BLaER1 (cell line): ENCODE measurements at regions not wholly inside any gene's neighbourhood (a gene's known extent, or its start where the extent isn't known, plus 50 kb on each side); places are given as distances from the start of the nearest gene placed in this dataset.

ENCODE experiments used
- H3K27ac ChIP-seq: shearing (Covaris generic); formaldehyde crosslinking; 2 replicates; pipeline ENCODE4 v1.8.1; 2022
- H3K27me3 ChIP-seq: shearing (Covaris generic); formaldehyde crosslinking; 2 replicates; pipeline ENCODE4 v1.8.1; 2022
- H3K36me3 ChIP-seq: shearing (Covaris generic); formaldehyde crosslinking; 2 replicates; pipeline ENCODE4 v1.8.1; 2022
- H3K4me1 ChIP-seq: shearing (Covaris generic); formaldehyde crosslinking; 2 replicates; pipeline ENCODE4 v1.8.1; 2022
- H3K4me2 ChIP-seq: shearing (Covaris generic); formaldehyde crosslinking; 2 replicates; pipeline ENCODE4 v1.8.1; 2022
- H3K4me3 ChIP-seq: shearing (Covaris generic); formaldehyde crosslinking; 2 replicates; pipeline ENCODE4 v1.8.1; 2022
- H3K9ac ChIP-seq: shearing (Covaris generic); formaldehyde crosslinking; 2 replicates; pipeline ENCODE4 v1.8.1; 2022
- H3K9me3 ChIP-seq: shearing (Covaris generic); formaldehyde crosslinking; 2 replicates; pipeline ENCODE4 v1.8.1; 2022
- H4K20me1 ChIP-seq: shearing (Covaris generic); formaldehyde crosslinking; 2 replicates; pipeline ENCODE4 v1.8.1; 2022
- Cebpa-rat ChIP-seq: shearing (Covaris generic); IDR thresholded peaks from 2 replicates; pipeline ENCODE4 v1.8.1; 2022

DNA sequence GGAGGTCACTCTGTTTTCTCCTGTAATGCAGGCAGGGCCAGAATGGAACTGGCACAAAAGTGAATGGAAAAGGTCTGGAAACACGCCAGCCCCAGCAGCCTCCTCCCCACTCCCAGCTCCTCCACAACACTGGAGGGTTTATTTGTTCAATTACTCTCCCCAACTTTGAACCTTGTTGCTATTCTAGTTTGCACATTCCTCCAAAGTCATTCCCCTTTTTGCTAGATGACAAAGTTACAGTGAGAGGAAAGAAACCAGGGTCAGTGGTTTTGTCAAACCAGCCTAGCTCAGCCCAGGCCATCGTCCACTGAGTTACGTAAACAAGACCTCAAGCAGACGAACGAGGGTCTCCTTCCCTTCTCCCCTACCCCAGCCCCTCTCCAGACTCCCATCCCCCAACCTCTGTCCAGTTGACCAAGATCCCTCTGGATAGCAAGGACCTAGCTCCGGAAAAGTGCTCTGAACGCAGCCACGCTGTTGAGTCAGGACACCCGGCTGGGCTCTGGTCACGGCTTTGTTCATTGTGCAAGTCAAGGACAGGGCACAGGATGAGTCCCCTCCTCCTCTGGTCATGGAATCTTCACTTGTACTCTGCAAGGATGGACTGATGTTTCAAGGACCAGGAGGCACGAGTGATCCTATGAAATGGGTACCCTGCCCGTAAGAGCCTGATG lies 180.0 kb downstream of the USP12 start:
- H3K4me1 ChIP-seq = peaks cover 5% of the 10 kb centered on the region
- no peak overlapping the region for H3K27ac ChIP-seq
- no peak overlapping the region for H3K4me2 ChIP-seq
- H3K36me3 ChIP-seq = no peaks in the 10 kb centered on the region
- H3K9ac ChIP-seq = no peak overlapping the region
- TF ChIP-seq Cebpa-rat = no peak
- H4K20me1 ChIP-seq = peaks cover 10% of the 10 kb centered on the region; the same call in 1 of the 2 replicates
- no peaks in the 10 kb centered on the region for H3K9me3 ChIP-seq
- H3K27me3 ChIP-seq = peaks cover 28% of the 10 kb centered on the region
- no peak overlapping the region for H3K4me3 ChIP-seq

DNA sequence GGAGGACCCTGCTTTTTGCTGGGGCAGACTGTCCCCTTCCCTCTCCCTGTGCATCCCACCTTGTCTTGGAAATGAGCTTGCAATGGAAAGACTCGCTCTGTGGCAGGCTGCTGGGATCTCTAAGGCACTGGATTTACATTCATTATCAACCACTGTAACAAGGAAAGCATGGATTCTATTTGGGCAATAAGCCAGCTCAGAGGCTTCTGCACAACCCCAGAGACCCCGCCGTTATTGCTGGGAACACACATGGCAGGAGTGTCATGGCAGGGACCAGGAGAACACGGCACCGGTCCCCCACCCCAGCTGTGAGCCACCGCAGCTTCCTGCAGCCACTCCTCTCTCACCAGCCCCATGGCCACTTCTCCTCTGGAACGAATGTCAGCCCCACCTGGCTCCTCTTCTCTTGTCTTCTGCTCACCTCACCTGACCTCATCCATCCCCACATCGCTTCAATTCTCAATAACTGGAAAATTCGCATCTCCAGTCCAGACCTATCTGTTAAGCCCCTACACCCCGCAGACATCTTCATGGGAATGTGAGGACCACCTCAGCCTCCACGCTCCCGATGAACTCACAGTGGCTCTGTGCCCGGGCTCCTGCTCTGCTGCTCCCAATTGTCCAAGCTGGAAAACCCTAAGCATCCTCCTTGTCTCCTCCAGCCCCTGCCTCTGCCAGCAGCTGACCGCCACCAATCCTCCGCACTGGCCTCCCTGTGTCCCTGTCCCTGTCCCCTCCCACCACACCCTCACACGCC lies 181.5 kb downstream of the USP12 start:
- H3K9me3 ChIP-seq = no peaks in the 10 kb centered on the region
- H3K36me3 ChIP-seq = no peaks in the 10 kb centered on the region
- H3K27me3 ChIP-seq = peaks cover 17% of the 10 kb centered on the region
- no peak overlapping the region for H3K27ac ChIP-seq
- H3K4me2 ChIP-seq = no peak overlapping the region
- no peak overlapping the region for H3K4me3 ChIP-seq
- TF ChIP-seq Cebpa-rat = no peak
- no peak overlapping the region for H3K9ac ChIP-seq
- H3K4me1 ChIP-seq = no peaks in the 10 kb centered on the region
- peaks cover 10% of the 10 kb centered on the region; the same call in 1 of the 2 replicates for H4K20me1 ChIP-seq

DNA sequence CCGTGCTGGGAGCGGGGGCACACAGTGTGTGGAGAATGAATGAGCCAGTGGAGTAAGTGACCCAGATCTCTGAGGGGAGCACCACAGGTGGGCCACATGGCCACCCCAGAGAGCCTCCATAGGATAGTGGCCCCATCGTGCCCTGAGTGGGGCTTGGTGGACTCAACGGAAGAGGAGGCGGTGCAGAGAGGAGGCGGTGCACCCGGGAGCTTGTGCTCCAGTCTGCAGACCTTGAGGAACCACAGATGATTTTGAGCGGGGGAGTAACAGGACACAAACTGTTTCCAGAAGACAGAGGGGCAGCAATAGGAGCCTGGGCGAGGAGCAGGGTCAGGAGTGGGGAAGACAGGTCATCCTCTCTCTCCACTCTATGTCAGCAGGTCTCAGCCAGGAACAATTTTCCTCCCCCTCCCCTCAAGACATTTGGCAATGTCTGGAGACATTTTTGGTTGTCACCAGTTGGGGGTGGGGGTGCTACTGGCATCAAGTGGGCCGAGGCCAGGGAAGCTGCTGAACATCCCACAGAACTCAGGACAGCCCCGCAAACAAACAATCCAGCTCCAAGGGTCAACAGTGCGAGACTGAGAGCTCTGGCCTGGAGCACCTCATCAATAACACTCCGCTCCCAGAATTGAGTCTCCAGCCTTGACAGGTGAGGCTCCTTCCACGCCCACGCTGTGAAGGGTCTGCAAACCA lies 182.2 kb downstream of the USP12 start:
- no peaks in the 10 kb centered on the region for H3K9me3 ChIP-seq
- H3K4me3 ChIP-seq = no peak overlapping the region
- H3K9ac ChIP-seq = no peak overlapping the region
- no peak overlapping the region for H3K27ac ChIP-seq
- H3K4me1 ChIP-seq = no peaks in the 10 kb centered on the region
- no peak for TF ChIP-seq Cebpa-rat
- peaks cover 10% of the 10 kb centered on the region; the same call in 1 of the 2 replicates for H3K27me3 ChIP-seq
- H4K20me1 ChIP-seq = peaks cover 10% of the 10 kb centered on the region; the same call in 1 of the 2 replicates
- H3K4me2 ChIP-seq = no peak overlapping the region
- no peaks in the 10 kb centered on the region for H3K36me3 ChIP-seq

DNA sequence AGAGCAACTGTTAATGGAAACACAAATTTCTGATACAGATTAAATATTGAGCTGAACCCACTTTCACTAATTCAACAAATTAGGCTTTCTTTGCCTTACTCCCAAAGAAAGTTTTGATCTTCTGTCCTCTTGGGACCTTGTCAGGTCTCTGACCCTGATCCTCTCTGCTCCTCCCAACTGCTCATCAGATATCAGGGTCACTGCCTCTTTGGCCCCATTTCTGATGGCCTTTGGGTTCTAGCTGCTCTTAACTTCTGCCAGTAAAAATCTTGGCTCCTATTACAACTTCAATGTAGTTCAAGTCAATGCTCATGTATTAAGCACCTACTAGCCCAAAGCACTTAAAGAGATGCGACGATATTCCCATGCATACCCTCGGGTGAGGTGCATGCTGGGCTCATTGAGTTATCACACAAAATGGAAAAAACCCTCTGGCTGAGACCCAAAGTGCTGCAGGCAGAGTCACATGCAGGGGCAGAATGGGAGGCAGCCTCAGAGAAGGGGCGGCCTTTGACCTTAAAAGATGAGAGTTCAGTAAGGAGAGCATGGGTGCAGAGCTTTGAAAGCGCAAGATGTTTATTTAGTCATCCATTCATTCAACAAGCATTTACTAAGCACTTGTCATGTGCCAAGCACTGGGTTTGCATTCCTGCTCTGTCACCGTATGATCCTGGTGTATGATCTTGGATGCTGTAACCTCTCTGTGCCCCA lies 183.4 kb downstream of the USP12 start:
- Histone ChIP-seq H3K4me1 (peaks cover 3% of the 10 kb centered on the region; the same call in 1 of the 2 replicates), H3K9me3 (no peaks in the 10 kb centered on the region), H3K27me3 (no peaks in the 10 kb centered on the region), H3K4me2 (no peak overlapping the region), H4K20me1 (peaks cover 10% of the 10 kb centered on the region; the same call in 1 of the 2 replicates), H3K36me3 (no peaks in the 10 kb centered on the region), H3K4me3 (no peak overlapping the region), H3K9ac (no peak overlapping the region), H3K27ac (no peak overlapping the region)
- TF ChIP-seq Cebpa-rat = no peak

DNA sequence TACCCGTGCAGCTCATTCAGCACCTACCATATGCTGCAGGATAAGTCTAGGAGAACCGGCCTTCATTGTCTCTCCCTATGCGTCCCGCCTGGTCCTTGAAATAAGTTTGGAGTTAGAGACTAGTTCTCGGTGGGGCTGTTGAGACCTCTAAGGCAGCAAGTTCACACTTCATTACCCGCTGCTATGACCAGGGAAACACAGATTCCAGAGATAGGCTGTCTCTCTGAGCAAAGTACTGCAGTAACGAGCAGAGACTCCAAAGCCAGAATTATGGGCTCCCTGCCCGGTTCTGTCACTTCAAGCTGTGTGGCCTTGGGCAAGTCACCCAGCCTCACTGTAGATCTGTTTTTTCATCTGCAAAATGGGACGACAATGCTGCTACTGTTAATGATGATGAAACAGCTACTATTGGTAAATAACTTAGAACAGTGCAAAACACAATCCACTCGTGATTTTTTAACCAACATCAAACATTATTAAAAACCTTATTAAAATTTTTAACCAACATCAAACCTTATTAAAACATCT lies 184.1 kb downstream of the USP12 start:
- no peak overlapping the region for H3K4me3 ChIP-seq
- no peak overlapping the region for H3K27ac ChIP-seq
- no peaks in the 10 kb centered on the region for H3K9me3 ChIP-seq
- no peaks in the 10 kb centered on the region for H3K27me3 ChIP-seq
- H3K36me3 ChIP-seq = no peaks in the 10 kb centered on the region
- H3K4me2 ChIP-seq = no peak overlapping the region
- peaks cover 6% of the 10 kb centered on the region; the same call in 1 of the 2 replicates for H3K4me1 ChIP-seq
- H3K9ac ChIP-seq = no peak overlapping the region
- peaks cover 5% of the 10 kb centered on the region; the same call in 1 of the 2 replicates for H4K20me1 ChIP-seq
- no peak for TF ChIP-seq Cebpa-rat

DNA sequence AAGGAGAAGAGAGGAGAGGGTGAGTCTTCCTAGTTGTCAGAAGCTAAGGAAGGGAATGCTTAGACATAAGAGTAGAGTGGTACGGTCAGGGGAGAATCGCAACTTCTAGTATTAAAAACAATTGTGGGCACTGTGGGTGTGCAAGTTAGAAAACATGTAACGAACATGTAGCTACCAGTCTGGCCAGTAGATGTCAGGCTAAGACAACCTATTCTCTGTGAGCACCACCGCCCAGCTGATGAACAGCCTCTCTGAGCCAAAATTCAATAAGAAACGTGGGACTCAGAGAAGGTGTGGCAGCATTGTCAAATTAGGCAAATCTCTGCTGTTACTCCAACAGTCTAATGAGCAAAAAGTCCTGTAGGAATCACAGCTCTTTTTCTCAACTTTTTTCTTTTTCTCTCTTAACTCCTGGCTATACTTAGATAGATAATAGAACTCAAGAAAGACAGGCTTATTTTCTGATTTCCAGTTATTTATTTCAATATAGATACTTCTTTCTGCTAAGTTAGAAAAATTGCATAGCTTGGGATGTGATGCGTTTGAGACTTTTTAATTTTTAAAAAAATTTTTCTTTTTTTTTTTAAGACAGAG lies 186.2 kb downstream of the USP12 start:
- H4K20me1 ChIP-seq = no peaks in the 10 kb centered on the region
- H3K36me3 ChIP-seq = no peaks in the 10 kb centered on the region
- no peak overlapping the region for H3K27ac ChIP-seq
- H3K27me3 ChIP-seq = no peaks in the 10 kb centered on the region
- no peak for TF ChIP-seq Cebpa-rat
- H3K4me3 ChIP-seq = no peak overlapping the region
- peaks cover 6% of the 10 kb centered on the region; the same call in 1 of the 2 replicates for H3K4me1 ChIP-seq
- no peaks in the 10 kb centered on the region for H3K9me3 ChIP-seq
- no peak overlapping the region for H3K9ac ChIP-seq
- no peak overlapping the region for H3K4me2 ChIP-seq

DNA sequence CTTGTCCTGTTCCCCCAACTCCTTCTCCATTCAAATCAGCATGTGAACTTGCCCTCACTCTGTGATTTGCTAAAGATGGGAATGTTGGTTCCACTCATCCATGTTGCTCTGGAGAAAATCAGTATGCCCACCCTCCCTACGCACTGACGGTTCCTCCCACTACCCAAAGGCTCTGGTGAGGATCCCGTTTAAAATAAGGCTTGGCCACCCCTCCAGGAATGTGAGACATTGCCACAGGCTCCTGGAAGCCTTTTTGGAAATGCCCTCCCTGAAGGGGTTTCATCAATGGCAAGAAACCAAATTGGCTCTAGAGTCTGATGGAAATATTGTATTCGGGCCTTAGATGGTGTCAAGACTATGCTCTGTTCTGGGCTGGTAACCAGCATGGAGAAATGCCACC lies 187.3 kb downstream of the USP12 start:
- Histone ChIP-seq H3K27me3 (no peaks in the 10 kb centered on the region), H3K36me3 (no peaks in the 10 kb centered on the region), H3K4me1 (peaks cover 7% of the 10 kb centered on the region), H3K9me3 (no peaks in the 10 kb centered on the region), H3K27ac (no peak overlapping the region), H3K4me2 (no peak overlapping the region), H4K20me1 (no peaks in the 10 kb centered on the region), H3K4me3 (no peak overlapping the region), H3K9ac (no peak overlapping the region)
- TF ChIP-seq Cebpa-rat = no peak

DNA sequence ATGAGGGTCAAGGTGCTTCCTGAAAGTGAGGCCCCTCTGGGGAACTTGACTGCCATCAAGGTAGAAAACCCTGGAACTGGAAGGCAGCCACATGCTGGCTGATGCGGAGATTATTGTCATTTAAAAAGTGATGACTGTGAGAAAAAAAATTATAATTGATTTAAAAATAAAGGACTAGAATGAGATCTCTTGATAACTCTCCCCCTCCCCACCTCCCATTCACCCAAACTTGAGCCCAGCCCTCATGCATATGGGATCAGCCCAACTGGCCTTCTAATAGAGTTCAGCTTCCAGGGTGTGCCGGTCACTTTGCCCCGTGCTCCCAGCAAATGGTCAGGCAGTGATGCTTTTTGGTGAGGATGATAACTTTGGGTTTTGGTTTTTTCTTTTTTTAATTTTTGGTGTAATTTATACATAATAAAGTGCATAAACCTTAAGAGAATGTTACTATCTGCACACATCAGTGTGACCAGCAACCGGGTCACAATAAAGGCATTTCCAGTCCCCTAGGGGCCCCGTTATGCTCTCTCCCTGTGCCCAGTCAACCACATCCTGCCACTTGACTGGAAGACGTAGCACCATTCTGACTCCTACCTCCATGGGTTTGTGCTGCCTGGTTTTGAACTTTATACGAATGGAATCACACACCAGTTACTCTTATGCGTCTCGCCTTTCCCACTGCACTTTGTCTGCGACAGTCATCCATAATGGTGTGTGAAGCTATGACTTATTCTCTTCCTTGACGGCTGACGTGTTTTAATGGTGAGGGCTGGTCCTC lies 187.9 kb downstream of the USP12 start:
- Histone ChIP-seq H4K20me1 (no peaks in the 10 kb centered on the region), H3K9me3 (no peaks in the 10 kb centered on the region), H3K4me1 (peaks cover 13% of the 10 kb centered on the region), H3K27me3 (no peaks in the 10 kb centered on the region), H3K4me2 (peak overlapping the region; percentile 22; the same call in 1 of the 2 replicates), H3K27ac (no peak overlapping the region), H3K36me3 (no peaks in the 10 kb centered on the region), H3K9ac (no peak overlapping the region), H3K4me3 (no peak overlapping the region)
- no peak for TF ChIP-seq Cebpa-rat
